Kidney tubule cell (primary cell): ENCODE measurements at regions not wholly inside any gene's neighbourhood (a gene's known extent, or its start where the extent isn't known, plus 50 kb on each side); places are given as distances from the start of the nearest gene placed in this dataset.
"Not testable (repeated sequence)": the region's sequence is repeated elsewhere in the genome, so short reads cannot be mapped to it uniquely, and the experiment has no call there.

Source experiments
- DNase-seq: peaks from one replicate; pipeline ENCODE4 v3.0.0-alpha.2; 2018; ENCODE audit warnings: low spot score

DNA sequence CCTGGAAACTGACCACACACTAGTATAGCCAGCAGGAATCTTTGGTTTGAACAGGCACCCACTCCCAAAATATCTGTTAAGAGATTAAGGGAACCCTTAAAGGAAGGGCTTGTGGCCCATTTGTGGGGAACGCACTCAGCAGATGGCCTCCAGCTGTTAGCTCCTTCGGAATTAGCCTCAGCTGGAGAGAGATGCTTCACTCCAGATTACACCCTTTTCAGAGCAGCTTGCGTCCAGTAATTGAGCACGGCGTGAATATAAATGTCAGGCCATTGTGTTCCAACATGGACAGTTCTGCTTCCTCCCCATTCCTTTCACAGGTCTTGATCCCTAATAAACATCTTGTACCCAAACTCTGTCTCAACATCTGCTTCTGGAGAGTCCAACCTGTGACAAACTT, 397.8 kb downstream of the SEC23A start:
- no peak for DNase-seq

- no peak for DNase-seq
These were observed 398.8 kb downstream of the SEC23A start for GRCh38 chr14:38704220-38704619.

- DNase-seq = no peak
These were observed 406.1 kb downstream of the SEC23A start for GRCh38 chr14:38696925-38697324.

DNA sequence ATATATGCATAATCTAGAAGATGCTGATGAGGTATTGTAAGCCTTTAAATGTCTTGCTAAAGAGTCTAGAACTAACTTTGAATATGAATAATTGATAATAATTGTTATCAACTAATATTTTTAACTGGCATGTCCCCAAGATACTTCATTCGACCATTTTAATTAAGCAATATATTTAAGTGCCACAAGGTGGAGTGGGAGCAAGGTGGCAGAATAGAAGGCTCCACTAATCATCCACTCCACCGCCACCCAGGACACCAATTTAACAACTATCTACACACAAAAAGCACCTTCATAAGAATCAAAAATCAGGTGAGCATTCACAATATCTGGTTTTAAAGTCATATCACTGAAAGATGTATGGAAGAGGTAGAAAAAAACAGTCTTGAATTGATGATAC, 409.6 kb downstream of the SEC23A start:
- DNase-seq = no peak

DNA sequence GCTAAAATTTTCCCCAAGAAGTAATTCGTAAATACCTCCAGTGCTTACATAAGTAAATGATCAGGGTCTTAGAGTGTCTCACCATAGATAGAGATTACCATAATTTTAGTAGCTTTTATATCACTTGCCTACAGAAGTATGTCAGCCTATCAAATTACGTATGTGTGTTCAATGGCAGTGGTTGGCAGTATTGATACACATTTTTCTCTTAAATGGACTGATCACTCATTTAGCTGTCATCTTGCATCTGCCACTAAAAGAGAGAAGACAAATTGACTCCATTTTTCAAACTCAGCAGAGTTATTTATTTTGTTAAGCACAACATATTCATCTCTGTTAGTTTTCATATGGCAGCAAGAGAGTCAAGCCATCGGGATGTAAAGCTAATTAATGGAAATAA, 413.1 kb upstream of the CLEC14A start:
- DNase-seq = no peak

DNA sequence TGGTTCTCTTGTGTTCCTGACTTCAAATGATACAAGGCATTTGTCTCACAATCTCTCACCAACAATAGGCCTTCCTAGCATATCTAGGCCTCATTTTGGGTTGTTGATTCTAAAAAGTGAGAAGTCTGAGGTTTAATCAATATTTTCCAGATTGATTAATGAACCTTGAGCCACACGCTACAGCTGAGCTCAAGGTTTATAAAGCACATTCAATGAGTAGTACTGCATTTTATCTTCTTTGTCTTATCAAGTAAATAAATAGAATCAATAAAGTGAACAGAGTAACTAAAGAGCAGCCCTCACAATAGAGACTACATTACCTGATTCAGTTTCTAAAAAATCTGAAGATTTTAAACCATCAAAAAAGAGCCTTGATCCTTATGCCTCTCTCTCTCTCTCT, 407.5 kb upstream of the CLEC14A start:
- DNase-seq = no peak

GRCh38 chr14:38662781-38663180, 406.9 kb upstream of the CLEC14A start:
- no peak for DNase-seq

DNA sequence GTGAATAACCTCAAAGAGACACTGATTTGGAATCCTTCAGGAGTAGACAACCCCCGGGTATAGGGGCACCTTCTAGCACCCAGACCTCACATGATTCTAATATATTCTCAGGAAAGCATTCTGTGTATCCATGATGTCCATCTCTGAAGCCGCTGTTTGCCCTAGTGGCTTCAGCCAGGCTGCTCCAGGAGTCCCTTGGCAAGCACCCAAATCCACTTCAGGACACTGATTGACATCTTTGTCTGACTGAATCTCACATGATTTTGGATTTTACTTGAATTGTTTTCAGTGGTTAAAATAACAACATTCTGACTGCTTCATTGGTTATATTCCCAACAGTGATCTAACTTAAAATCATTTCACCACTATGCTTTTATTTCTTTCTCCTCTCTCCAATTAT, 390.5 kb upstream of the CLEC14A start:
- no peak for DNase-seq

DNA sequence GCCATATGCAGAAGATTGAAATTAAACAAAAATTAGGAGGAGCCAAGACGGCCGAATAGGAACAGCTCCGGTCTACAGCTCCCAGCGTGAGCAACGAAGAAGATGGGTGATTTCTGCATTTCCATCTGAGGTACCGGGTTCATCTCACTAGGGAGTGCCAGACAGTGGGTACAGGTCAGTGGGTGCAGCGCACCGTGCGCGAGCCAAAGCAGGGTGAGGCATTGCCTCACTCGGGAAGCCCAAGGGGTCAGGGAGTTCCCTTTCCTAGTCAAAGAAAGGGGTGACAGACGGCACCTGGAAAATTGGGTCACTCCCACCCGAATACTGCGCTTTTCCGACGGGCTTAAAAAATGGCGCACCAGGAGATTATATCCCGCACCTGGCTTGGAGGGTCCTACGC, 379.0 kb upstream of the CLEC14A start:
- DNase-seq = not testable (repeated sequence)

DNA sequence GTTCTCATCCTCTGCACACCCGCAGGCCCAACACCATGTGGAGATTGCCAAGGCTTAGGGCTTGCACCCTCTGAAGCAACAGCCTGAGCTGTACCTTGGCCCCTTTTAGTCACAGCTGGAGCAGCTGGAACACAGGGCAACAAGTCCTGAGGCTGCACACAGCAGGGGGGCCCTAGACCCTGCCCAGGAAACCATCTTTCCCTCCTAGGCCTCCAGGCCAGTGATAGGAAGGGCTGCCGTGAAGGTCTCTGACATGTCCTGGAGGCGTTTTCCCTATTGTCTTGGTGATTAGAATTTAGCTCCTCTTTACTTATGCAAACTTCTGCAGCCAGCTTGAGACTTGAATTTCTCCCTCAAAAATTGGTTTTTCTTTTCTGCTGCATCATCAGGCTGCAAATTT, 373.5 kb upstream of the CLEC14A start:
- no peak for DNase-seq

- DNase-seq = no peak
These were observed 371.3 kb upstream of the CLEC14A start for GRCh38 chr14:38627163-38627562.

DNA sequence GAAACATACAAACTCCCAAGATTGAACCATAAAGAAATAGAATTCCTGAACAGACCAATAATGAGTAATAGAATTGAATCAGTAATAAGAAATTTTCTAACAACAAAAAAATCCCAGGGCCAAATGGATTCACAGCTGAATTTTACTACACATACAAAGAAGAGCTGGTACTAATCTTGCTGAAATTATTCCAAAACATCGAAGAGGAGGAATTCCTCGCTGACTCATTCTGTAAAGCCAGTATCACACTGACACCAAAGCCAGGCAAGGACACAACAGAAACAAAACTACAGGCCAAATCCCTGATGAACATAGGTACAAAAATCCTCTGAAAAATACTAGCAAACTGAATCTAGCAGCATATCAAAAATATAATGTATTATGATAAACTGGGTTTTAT, 367.8 kb upstream of the CLEC14A start:
- DNase-seq = no peak

GRCh38 chr14:38618514-38618913, 362.6 kb upstream of the CLEC14A start:
- no peak for DNase-seq

- DNase-seq = no peak
These were observed 361.1 kb upstream of the CLEC14A start for GRCh38 chr14:38616959-38617358.

DNA sequence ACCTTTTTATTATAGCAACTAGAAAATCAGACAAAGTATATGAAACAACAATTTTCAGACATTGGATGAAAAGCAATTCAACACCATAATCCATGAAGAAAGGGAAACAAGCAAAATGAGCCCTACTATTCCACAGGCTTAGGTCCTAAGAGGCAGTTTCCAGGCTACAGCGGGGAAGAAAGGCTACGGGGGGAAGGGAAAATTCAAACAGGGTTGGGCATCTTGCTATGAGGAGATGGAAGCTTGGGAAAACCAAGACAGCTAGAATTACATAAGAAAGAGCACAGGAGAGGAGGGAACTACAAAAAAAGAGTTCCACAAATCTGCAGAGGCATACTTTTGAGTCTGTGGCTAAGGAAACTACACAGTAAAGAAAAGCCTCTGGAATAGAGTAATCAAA, 356.0 kb upstream of the CLEC14A start:
- DNase-seq = no peak

GRCh38 chr14:38608244-38608643, 352.4 kb upstream of the CLEC14A start:
- no peak for DNase-seq

DNA sequence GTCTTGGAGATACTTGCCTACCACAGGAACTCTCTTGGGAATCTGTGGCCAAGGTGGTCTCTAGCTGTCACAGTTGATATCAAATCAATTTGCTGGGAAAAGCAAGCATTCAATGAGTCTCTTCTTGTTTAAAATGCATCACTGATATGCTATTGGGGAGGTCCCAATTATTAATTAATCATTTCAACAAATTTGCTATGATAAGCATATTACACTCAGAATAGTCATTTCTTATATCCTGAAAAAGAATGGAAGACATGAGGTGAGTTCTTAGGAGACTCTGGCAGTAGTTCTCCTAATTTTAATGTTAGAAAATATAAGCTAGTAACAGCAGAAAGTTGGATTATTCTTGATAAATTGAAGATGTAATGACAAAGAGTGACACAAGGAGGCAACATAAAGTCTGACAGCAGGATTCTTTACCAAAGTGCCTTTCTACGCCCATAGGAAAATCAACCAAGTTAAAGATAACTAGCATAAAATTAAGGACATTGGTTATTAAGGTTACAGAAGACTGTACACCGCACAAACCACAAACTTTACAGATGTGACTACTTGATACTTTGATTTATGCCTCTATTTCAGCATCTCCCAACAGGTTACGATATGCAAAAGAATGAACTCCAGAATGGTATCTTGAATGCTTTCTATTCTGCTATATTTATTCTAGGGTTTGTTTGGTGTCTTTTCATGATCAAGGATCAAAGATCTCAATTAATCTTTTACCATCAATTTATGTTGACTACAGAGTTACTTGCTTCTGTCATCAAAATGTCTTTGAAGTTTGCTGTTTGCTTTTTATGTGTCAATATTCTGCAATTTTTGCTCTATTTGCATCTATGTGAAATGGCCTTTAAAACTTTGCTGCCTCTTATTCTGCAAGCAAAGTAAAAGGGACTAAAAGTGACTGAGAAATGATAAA, 349.6 kb upstream of the CLEC14A start:
- DNase-seq = no peak

- DNase-seq = not testable (repeated sequence)
These were observed 344.7 kb upstream of the CLEC14A start for GRCh38 chr14:38600572-38600971.

GRCh38 chr14:38593476-38593875, 337.6 kb upstream of the CLEC14A start:
- no peak for DNase-seq

DNA sequence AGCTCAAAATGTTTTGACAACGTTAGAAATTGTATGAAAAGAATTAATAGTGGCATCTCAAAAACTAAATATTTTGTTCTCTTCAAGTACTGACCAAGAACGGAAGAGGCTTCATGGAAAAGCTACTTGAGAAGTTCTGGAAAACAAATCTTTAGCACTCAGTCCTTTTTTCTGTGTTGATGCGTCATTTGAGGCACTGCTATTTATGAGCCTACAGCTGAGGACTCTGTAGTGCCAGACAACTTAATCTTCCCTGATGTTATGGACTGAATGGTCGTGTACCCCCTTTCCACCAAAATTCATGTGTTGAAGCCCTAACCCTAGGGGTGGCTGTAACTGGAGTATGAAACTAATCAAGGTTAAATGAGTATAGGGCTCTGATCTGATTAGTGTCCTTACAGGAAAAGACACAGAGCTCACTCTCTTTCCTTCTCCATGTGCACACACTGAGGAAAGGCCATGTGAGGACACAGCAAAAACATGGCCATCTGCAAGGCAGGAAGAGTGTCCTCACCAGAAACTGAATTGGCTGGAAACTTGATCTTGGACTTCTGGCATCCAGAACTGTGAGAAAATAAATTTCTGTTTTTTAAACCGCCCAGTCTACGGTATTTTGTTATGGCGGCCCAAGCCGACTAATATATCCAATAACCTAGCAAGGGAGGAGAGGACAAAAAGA, 337.0 kb upstream of the CLEC14A start:
- DNase-seq = no peak

GRCh38 chr14:38589747-38590350, 334.0 kb upstream of the CLEC14A start:
- DNase-seq = no peak

GRCh38 chr14:38583471-38583870, 327.6 kb upstream of the CLEC14A start:
- no peak for DNase-seq

- DNase-seq = no peak
These were observed 322.4 kb upstream of the CLEC14A start for GRCh38 chr14:38578278-38578681.
